HT1080 (cell line): ENCODE measurements at regions not wholly inside any gene's neighbourhood (a gene's known extent, or its start where the extent isn't known, plus 50 kb on each side); places are given as distances from the start of the nearest gene placed in this dataset.

Experiments used
- DNase-seq: peaks from one replicate; pipeline ENCODE4 v3.0.0-alpha.2; 2015; ENCODE audit warnings: low read depth

GRCh38 chr6:147067184-147067583 is 137.0 kb upstream of the STXBP5 start:
- no peak for DNase-seq

- no peak for DNase-seq
These were observed 132.4 kb upstream of the STXBP5 start for GRCh38 chr6:147071776-147072175.

GRCh38 chr6:147075381-147075780 is 128.8 kb upstream of the STXBP5 start:
- DNase-seq: no peak

- DNase-seq: no peak
These were observed 127.0 kb upstream of the STXBP5 start for GRCh38 chr6:147077251-147077650.

GRCh38 chr6:147078106-147078505 is 126.1 kb upstream of the STXBP5 start:
- no peak for DNase-seq

GRCh38 chr6:147078602-147079001 is 125.6 kb upstream of the STXBP5 start:
- DNase-seq: no peak

- DNase-seq: no peak
These were observed 124.0 kb upstream of the STXBP5 start for GRCh38 chr6:147080225-147080624.

GRCh38 chr6:147081076-147081609 is 123.1 kb upstream of the STXBP5 start:
- no peak for DNase-seq

- DNase-seq: no peak
These were observed 116.6 kb upstream of the STXBP5 start for GRCh38 chr6:147087641-147088040.

- DNase-seq: no peak
These were observed 115.4 kb upstream of the STXBP5 start for GRCh38 chr6:147088861-147089260.

- DNase-seq: peak; percentile 12
These were observed 108.9 kb upstream of the STXBP5 start for GRCh38 chr6:147095316-147095715.

- DNase-seq: peak; percentile 55
These were observed 104.2 kb upstream of the STXBP5 start for GRCh38 chr6:147099974-147100373.

- DNase-seq: no peak
These were observed 101.2 kb upstream of the STXBP5 start for GRCh38 chr6:147103007-147103406.

GRCh38 chr6:147103694-147104093 is 100.5 kb upstream of the STXBP5 start:
- DNase-seq: peak; percentile 27

GRCh38 chr6:147105786-147106185 is 98.4 kb upstream of the STXBP5 start:
- no peak for DNase-seq

GRCh38 chr6:147106759-147107401 is 97.3 kb upstream of the STXBP5 start:
- peak; percentile 42 for DNase-seq

- DNase-seq: no peak
These were observed 95.8 kb upstream of the STXBP5 start for GRCh38 chr6:147108259-147108910.

- no peak for DNase-seq
These were observed 94.5 kb upstream of the STXBP5 start for GRCh38 chr6:147109707-147110106.

- no peak for DNase-seq
These were observed 88.2 kb upstream of the STXBP5 start for GRCh38 chr6:147116056-147116455.

- DNase-seq: no peak
These were observed 87.2 kb upstream of the STXBP5 start for GRCh38 chr6:147117011-147117410.

- peak; percentile 23 for DNase-seq
These were observed 86.6 kb upstream of the STXBP5 start for GRCh38 chr6:147117580-147117979.

GRCh38 chr6:147119310-147119709 is 84.9 kb upstream of the STXBP5 start:
- DNase-seq: no peak

GRCh38 chr6:147122823-147123222 is 81.4 kb upstream of the STXBP5 start:
- no peak for DNase-seq
